Sigmoid colon (tissue), 6 donors: ENCODE measurements at regions not wholly inside any gene's neighbourhood (a gene's known extent, or its start where the extent isn't known, plus 50 kb on each side); places are given as distances from the start of the nearest gene placed in this dataset.

Source experiments
- DNase-seq: peaks from one replicate; pipeline ENCODE4 v3.0.0-alpha.2; 2019
- H3K27ac ChIP-seq, 4 donors: fragments of 200-600 bp; sonication (generic); one replicate each; pipeline ENCODE4 v1.5.1; 2016 to 2019; ENCODE audit warnings: mild to moderate bottlenecking in 1 of 4
- H3K27me3 ChIP-seq, 3 donors: fragments of 200-600 bp; sonication (generic); one replicate each; pipeline ENCODE4 v1.5.1; 2019; ENCODE audit warnings: mild to moderate bottlenecking in 1 of 3
- H3K36me3 ChIP-seq, 4 donors: fragments of 200-600 bp; sonication (generic); one replicate each; pipeline ENCODE4 v1.5.1; 2016 to 2019
- H3K4me1 ChIP-seq, 4 donors: fragments of 200-600 bp; sonication (generic); one replicate each; pipeline ENCODE4 v1.5.1; 2017 to 2019
- H3K4me3 ChIP-seq, 4 donors: fragments of 200-600 bp; sonication (generic); one replicate each; pipeline ENCODE4 v1.5.1; 2017 to 2019; ENCODE audit warnings: mild to moderate bottlenecking in 2 of 4, moderate library complexity in 1 of 4
- H3K9me3 ChIP-seq, 4 donors: fragments of 200-600 bp in 3 of 4; sonication (generic) in 3 of 4; one replicate each; pipeline versions ENCODE4 v1.5.1 to v1.6.1; 2013 to 2019
- CTCF ChIP-seq, 4 experiments: fragments of 450-650 bp in 3 of 4; fragments of 200-600 bp in 1 of 4; IDR thresholded peaks; one replicate each; pipeline ENCODE4 v1.5.1; 2016 to 2019; ENCODE audit warnings: antibody characterized with exemption in 4 of 4, mild to moderate bottlenecking in 3 of 4, moderate library complexity in 2 of 4
- EP300 ChIP-seq, 4 donors: sonication (generic); formaldehyde crosslinking; IDR thresholded peaks; one replicate each; pipeline ENCODE4 v1.6.1; 2017; ENCODE audit warnings: antibody characterized with exemption in 4 of 4
- POLR2A ChIP-seq, 2 donors: fragments of 450-650 bp; IDR thresholded peaks; one replicate each; pipeline ENCODE4 v1.6.1; 2016; ENCODE audit warnings: antibody characterized with exemption in 2 of 2, mild to moderate bottlenecking in 2 of 2, moderate library complexity in 2 of 2
- POLR2AphosphoS5 ChIP-seq, 4 donors: sonication (generic); formaldehyde crosslinking; IDR thresholded peaks; one replicate each; pipeline ENCODE4 v1.6.1; 2017; ENCODE audit warnings: antibody characterized with exemption in 4 of 4
- WGBS, 2 donors: extraction: QIAGEN DNeasy Blood & Tissue Kit; methylation state at CpG; one replicate each; pipeline ENCODE4 v1.1.7; 2013; 5-methylcytosine and 5-hydroxymethylcytosine counted together
- intact Hi-C: fragments of 100-400 bp; cut with DNase I; formaldehyde crosslinking; loops from one replicate; pipeline ENCODE4 v1.15.1; 2023
- donor health status: healthy with polysubstance abuse.
- donor health status: healthy.

- Histone ChIP-seq H3K27me3 (peaks cover 0 to 23% (median 0%) of the 10 kb centered on the region in 3 donors), H3K36me3 (no peaks in the 10 kb centered on the region), H3K27ac (no peak overlapping the region), H3K4me1 (peaks cover 0 to 7% (median 0%) of the 10 kb centered on the region in 4 donors), H3K4me3 (no peak overlapping the region), H3K9me3 (no peaks in the 10 kb centered on the region)
- WGBS, 2 donors, result 60 to 70% methylated on average over 6 of the region's 6 CpGs
- TF ChIP-seq CTCF (IDR thresholded peaks at IDR 0.05), result no peak
- TF ChIP-seq POLR2A (IDR thresholded peaks at IDR 0.05), result no peak
- no peak for TF ChIP-seq POLR2AphosphoS5 (IDR thresholded peaks at IDR 0.05)
- no peak for DNase-seq
- intact Hi-C loops, result no loop called here
These were observed 82.7 kb upstream of the SLC66A3 start for GRCh38 chr2:11072550-11072949.

DNA sequence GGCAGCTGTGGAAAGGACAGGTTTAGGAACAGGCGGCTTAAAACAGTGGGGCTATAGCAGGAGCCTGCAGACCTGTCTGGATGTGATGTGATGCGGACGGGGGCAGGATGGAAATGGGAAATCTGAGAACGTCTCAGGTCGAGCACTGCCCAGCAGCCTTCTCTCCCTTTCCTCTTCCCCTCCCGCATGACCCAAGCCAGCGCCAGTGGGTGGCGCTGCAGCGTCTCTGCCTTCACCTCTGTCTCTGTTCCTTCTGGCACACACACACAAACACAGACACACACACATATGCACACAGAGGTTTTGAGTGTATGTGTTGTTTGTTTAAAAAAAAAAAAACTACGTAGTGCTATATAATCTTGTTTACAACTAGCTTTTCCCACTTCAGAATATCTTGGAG lies 82.0 kb upstream of the SLC66A3 start:
- TF ChIP-seq EP300 (IDR thresholded peaks at IDR 0.05) (no peak), CTCF (IDR thresholded peaks at IDR 0.05) (no peak), POLR2AphosphoS5 (IDR thresholded peaks at IDR 0.05) (no peak), POLR2A (IDR thresholded peaks at IDR 0.05) (no peak)
- intact Hi-C loops, result no loop called here
- H3K27me3 ChIP-seq, result peaks cover 0 to 18% (median 0%) of the 10 kb centered on the region in 3 donors
- H3K9me3 ChIP-seq, result no peaks in the 10 kb centered on the region
- 14 to 21% methylated on average over 10 of the region's 10 CpGs for WGBS, 2 donors
- no peak overlapping the region for H3K4me3 ChIP-seq
- H3K36me3 ChIP-seq, result no peaks in the 10 kb centered on the region
- DNase-seq, result no peak
- H3K27ac ChIP-seq, result no peak overlapping the region
- peaks cover 0 to 7% (median 0%) of the 10 kb centered on the region in 4 donors for H3K4me1 ChIP-seq

GRCh38 chr2:11073776-11074175 lies 81.5 kb upstream of the SLC66A3 start:
- Histone ChIP-seq H3K27ac (no peak overlapping the region), H3K9me3 (no peaks in the 10 kb centered on the region), H3K4me3 (no peak overlapping the region), H3K4me1 (peaks cover 0 to 7% (median 0%) of the 10 kb centered on the region in 4 donors), H3K36me3 (no peaks in the 10 kb centered on the region), H3K27me3 (peaks cover 0 to 18% (median 0%) of the 10 kb centered on the region in 3 donors)
- intact Hi-C loops, result no loop called here
- no peak for TF ChIP-seq POLR2AphosphoS5 (IDR thresholded peaks at IDR 0.05)
- no peak for TF ChIP-seq CTCF (IDR thresholded peaks at IDR 0.05)
- TF ChIP-seq EP300 (IDR thresholded peaks at IDR 0.05), result no peak
- TF ChIP-seq POLR2A (IDR thresholded peaks at IDR 0.05), result no peak
- no peak for DNase-seq
- 66 to 70% methylated on average over 7 of the region's 7 CpGs for whole genome bisulfite sequencing, 2 donors

- Histone ChIP-seq H3K27ac (no peak overlapping the region), H3K4me1 (peaks cover 0 to 7% (median 0%) of the 10 kb centered on the region in 4 donors), H3K4me3 (no peak overlapping the region), H3K36me3 (no peaks in the 10 kb centered on the region), H3K27me3 (peaks cover 0 to 18% (median 0%) of the 10 kb centered on the region in 3 donors), H3K9me3 (no peaks in the 10 kb centered on the region)
- intact Hi-C loops, result no loop called here
- TF ChIP-seq EP300 (IDR thresholded peaks at IDR 0.05), result no peak
- no peak for TF ChIP-seq CTCF (IDR thresholded peaks at IDR 0.05)
- TF ChIP-seq POLR2A (IDR thresholded peaks at IDR 0.05), result no peak
- TF ChIP-seq POLR2AphosphoS5 (IDR thresholded peaks at IDR 0.05), result no peak
- DNase-seq, result no peak
- WGBS, 2 donors, result 90 to 94% methylated on average over 13 of the region's 13 CpGs
These were observed 80.9 kb upstream of the SLC66A3 start for GRCh38 chr2:11074246-11074820.

- Histone ChIP-seq H3K9me3 (no peaks in the 10 kb centered on the region), H3K36me3 (no peaks in the 10 kb centered on the region), H3K27me3 (peaks cover 0 to 18% (median 0%) of the 10 kb centered on the region in 3 donors), H3K27ac (no peak overlapping the region), H3K4me3 (no peak overlapping the region), H3K4me1 (peaks cover 0 to 7% (median 0%) of the 10 kb centered on the region in 4 donors)
- WGBS, 2 donors, result 93 to 94% methylated on average over 5 of the region's 5 CpGs
- DNase-seq, result no peak
- intact Hi-C loops, result no loop called here
- TF ChIP-seq EP300 (IDR thresholded peaks at IDR 0.05), result no peak
- no peak for TF ChIP-seq POLR2AphosphoS5 (IDR thresholded peaks at IDR 0.05)
- no peak for TF ChIP-seq POLR2A (IDR thresholded peaks at IDR 0.05)
- TF ChIP-seq CTCF (IDR thresholded peaks at IDR 0.05), result no peak
These were observed 80.0 kb upstream of the SLC66A3 start for GRCh38 chr2:11075221-11075620.
